ENCODE measurements at regions not wholly inside any gene's neighbourhood (a gene's known extent, or its start where the extent isn't known, plus 50 kb on each side); places are given as distances from the start of the nearest gene placed in this dataset.

DNA sequence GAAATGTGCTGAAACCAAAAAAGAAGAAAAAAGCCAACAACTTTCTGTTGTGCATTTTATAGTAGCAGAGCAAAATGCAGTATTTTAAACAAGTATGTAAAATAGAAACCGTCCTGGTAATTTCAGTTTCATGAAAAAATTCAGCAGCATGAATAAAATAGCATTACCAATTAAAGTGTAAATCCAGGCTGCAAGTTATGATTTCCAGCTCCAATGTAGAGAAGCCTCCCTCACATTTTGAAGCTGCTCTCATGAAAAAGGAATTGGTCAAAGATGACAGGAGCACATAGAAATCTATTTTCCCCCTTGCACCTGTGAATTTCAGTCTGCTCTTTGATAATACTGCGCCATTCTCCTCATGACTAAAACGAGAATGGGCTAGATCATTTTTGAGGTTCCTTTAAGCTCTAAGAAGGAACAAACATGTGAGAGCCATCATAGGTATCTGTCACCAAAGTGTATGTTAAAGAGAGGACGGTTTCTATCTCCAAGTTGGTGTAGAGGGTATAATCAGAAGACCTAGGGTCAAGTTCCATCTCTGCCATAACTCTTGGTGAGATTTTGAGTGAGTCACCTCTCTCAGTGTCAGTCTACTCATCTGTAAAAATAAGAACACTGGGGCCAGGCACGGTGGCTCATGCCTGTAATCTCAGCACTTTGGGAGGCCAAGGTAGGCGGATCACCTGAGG lies 107.5 kb downstream of the MTPAP start:
- TF ChIP-seq, protein P1, sequence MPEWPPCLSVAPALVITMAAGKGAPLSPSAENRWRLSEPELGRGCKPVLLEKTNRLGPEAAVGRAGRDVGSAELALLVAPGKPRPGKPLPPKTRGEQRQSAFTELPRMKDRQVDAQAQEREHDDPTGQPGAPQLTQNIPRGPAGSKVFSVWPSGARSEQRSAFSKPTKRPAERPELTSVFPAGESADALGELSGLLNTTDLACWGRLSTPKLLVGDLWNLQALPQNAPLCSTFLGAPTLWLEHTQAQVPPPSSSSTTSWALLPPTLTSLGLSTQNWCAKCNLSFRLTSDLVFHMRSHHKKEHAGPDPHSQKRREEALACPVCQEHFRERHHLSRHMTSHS (tag by site-specific recombination; IDR thresholded peaks at IDR 0.05) = no peak
- no peak for TF ChIP-seq ZNF433 (tag by site-specific recombination; IDR thresholded peaks at IDR 0.05; ENCODE audit: low read depth)
- TF ChIP-seq, protein P2, sequence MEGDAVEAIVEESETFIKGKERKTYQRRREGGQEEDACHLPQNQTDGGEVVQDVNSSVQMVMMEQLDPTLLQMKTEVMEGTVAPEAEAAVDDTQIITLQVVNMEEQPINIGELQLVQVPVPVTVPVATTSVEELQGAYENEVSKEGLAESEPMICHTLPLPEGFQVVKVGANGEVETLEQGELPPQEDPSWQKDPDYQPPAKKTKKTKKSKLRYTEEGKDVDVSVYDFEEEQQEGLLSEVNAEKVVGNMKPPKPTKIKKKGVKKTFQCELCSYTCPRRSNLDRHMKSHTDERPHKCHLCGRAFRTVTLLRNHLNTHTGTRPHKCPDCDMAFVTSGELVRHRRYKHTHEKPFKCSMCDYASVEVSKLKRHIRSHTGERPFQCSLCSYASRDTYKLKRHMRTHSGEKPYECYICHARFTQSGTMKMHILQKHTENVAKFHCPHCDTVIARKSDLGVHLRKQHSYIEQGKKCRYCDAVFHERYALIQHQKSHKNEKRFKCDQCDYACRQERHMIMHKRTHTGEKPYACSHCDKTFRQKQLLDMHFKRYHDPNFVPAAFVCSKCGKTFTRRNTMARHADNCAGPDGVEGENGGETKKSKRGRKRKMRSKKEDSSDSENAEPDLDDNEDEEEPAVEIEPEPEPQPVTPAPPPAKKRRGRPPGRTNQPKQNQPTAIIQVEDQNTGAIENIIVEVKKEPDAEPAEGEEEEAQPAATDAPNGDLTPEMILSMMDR (tag by site-specific recombination; IDR thresholded peaks at IDR 0.05) = no peak
- TF ChIP-seq ZNF776 (tag by site-specific recombination; IDR thresholded peaks at IDR 0.05; ENCODE audit: borderline replicate concordance) = no peak
- TF ChIP-seq MZF1 (tag by site-specific recombination; IDR thresholded peaks at IDR 0.05; ENCODE audit: borderline replicate concordance) = no peak
- TF ChIP-seq YY1 (tag by site-specific recombination; IDR thresholded peaks at IDR 0.05) = no peak
- TF ChIP-seq ZNF747 (tag by site-specific recombination; IDR thresholded peaks at IDR 0.05) = no peak
- no peak for TF ChIP-seq ZNF239 (tag by site-specific recombination; IDR thresholded peaks at IDR 0.05)
- TF ChIP-seq, protein P3, sequence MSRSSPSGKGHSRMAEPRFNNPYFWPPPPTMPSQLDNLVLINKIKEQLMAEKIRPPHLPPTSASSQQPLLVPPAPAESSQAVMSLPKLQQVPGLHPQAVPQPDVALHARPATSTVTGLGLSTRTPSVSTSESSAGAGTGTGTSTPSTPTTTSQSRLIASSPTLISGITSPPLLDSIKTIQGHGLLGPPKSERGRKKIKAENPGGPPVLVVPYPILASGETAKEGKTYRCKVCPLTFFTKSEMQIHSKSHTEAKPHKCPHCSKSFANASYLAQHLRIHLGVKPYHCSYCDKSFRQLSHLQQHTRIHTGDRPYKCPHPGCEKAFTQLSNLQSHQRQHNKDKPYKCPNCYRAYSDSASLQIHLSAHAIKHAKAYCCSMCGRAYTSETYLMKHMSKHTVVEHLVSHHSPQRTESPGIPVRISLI (tag by site-specific recombination; IDR thresholded peaks at IDR 0.05) = no peak
- no peak for TF ChIP-seq ZFP3 (tag by site-specific recombination; IDR thresholded peaks at IDR 0.05; ENCODE audit: low read depth)
- no peak for TF ChIP-seq ZNF837 (tag by site-specific recombination; IDR thresholded peaks at IDR 0.05)

Data from HEK293 (cell line).